ENCODE measurements at regions not wholly inside any gene's neighbourhood (a gene's known extent, or its start where the extent isn't known, plus 50 kb on each side); places are given as distances from the start of the nearest gene placed in this dataset.

DNA sequence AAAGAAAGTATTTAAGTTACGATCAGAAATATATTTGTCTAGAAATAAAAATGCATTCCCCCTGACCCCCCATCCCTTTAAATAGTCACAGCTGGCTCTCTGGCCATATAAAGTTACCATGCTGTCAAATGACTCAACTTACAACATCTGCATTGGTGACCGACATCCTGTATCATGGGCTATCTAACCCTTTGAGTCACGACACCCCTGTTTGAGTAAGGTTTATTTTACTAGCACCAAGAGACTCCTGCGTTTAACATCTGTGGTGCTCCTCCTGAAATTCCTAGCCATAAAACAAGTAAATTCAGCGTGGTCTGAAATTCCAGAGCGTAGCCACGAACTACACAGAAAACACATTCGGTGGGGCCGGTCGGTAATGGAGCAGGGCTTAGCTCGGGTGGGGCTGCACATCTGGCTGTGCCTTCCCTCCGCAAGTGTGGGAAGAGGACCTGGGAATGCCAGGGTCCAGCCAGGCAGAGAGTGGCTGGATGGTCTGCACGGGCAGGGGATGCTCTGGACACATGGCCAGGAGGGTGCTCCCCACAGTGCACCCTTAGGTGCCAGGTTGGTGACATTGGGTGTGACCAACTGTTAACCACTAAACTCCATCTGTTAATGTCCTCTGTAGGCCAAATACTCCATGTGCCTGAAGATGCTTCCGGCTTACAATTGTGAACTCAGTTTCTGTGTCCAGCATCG is 53.0 kb upstream of the CLDN14 start:
- no peak overlapping the region for H2AFZ ChIP-seq (ENCODE audit: low read depth)
- no peaks in the 10 kb centered on the region for H3K9me2 ChIP-seq
- H3F3A ChIP-seq (replicated peaks; ENCODE audit: insufficient read depth): no peaks in the 10 kb centered on the region
- TF ChIP-seq YY1 (IDR thresholded peaks at IDR 0.05; ENCODE audit: low read depth): no peak
- TF ChIP-seq POLR2AphosphoS5 (IDR thresholded peaks at IDR 0.05; ENCODE audit: low read depth, low read length): no peak
- no peak for TF ChIP-seq EP300 (IDR thresholded peaks at IDR 0.05; ENCODE audit: borderline replicate concordance in 1 of 2, low read depth in 1 of 2, low read length in 1 of 2)
- no peak for TF ChIP-seq SIN3A (IDR thresholded peaks at IDR 0.05; ENCODE audit: borderline replicate concordance, low read depth, low read length)
- TF ChIP-seq FOXM1 (IDR thresholded peaks at IDR 0.05; ENCODE audit: low read depth): no peak
- TF ChIP-seq, protein P1, sequence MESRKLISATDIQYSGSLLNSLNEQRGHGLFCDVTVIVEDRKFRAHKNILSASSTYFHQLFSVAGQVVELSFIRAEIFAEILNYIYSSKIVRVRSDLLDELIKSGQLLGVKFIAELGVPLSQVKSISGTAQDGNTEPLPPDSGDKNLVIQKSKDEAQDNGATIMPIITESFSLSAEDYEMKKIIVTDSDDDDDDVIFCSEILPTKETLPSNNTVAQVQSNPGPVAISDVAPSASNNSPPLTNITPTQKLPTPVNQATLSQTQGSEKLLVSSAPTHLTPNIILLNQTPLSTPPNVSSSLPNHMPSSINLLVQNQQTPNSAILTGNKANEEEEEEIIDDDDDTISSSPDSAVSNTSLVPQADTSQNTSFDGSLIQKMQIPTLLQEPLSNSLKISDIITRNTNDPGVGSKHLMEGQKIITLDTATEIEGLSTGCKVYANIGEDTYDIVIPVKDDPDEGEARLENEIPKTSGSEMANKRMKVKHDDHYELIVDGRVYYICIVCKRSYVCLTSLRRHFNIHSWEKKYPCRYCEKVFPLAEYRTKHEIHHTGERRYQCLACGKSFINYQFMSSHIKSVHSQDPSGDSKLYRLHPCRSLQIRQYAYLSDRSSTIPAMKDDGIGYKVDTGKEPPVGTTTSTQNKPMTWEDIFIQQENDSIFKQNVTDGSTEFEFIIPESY (IDR thresholded peaks at IDR 0.05; ENCODE audit: borderline replicate concordance, low read depth): no peak
- no peak for TF ChIP-seq REST (IDR thresholded peaks at IDR 0.05; ENCODE audit: low read depth, low read length)
- no peak for TF ChIP-seq NRF1 (IDR thresholded peaks at IDR 0.05; ENCODE audit: low read depth, low read length)
- no peak for TF ChIP-seq GABPA (IDR thresholded peaks at IDR 0.05; ENCODE audit: low read depth)
- TF ChIP-seq MXI1 (IDR thresholded peaks at IDR 0.05; ENCODE audit: low read depth, low read length): no peak
- TF ChIP-seq ELF1 (IDR thresholded peaks at IDR 0.05): no peak
- TF ChIP-seq TCF12 (IDR thresholded peaks at IDR 0.05): no peak
- no peak for TF ChIP-seq CHD2 (IDR thresholded peaks at IDR 0.05; ENCODE audit: low read length, partially characterized antibody)
- TF ChIP-seq JUND (IDR thresholded peaks at IDR 0.05): no peak
- TF ChIP-seq SMC3 (IDR thresholded peaks at IDR 0.05; ENCODE audit: low read depth, low read length): no peak
- no peak for TF ChIP-seq RXRA (IDR thresholded peaks at IDR 0.05; ENCODE audit: borderline replicate concordance, low read depth)
- TF ChIP-seq, protein P2, sequence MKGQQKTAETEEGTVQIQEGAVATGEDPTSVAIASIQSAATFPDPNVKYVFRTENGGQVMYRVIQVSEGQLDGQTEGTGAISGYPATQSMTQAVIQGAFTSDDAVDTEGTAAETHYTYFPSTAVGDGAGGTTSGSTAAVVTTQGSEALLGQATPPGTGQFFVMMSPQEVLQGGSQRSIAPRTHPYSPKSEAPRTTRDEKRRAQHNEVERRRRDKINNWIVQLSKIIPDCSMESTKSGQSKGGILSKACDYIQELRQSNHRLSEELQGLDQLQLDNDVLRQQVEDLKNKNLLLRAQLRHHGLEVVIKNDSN (IDR thresholded peaks at IDR 0.05; ENCODE audit: borderline replicate concordance, low read depth): no peak
- TF ChIP-seq RFX5 (IDR thresholded peaks at IDR 0.05; ENCODE audit: low read length): no peak
- no peak for TF ChIP-seq GATA2 (CRISPR knock-in tag; IDR thresholded peaks at IDR 0.05)
- TF ChIP-seq EZH2phosphoT487 (IDR thresholded peaks at IDR 0.05; ENCODE audit: borderline replicate concordance, low read depth): no peak
- peaks cover 51% of the 10 kb centered on the region for H3K27me3 ChIP-seq (ENCODE audit: insufficient read depth)
- DNase-seq: no peak
- POLR2A ChIA-PET: no interaction called here
- H3K4me1 ChIP-seq (ENCODE audit: control insufficient read depth in 1 of 2, insufficient read depth in 2 of 2, low read depth in 1 of 2, low read length in 1 of 2): no peaks in the 10 kb centered on the region; a peak in 1 of 4 replicates
- H3K4me3 ChIP-seq (ENCODE audit: low read depth in 2 of 2, low read length in 1 of 2): no peak overlapping the region
- no peak overlapping the region for H3K9ac ChIP-seq
- CTCF ChIA-PET: no interaction called here
- no peaks in the 10 kb centered on the region for H3K36me3 ChIP-seq (replicated peaks in 1 of 2; ENCODE audit: control insufficient read depth in 1 of 2, insufficient read depth in 2 of 2, low read length in 1 of 2)
- no peak overlapping the region for H3K4me2 ChIP-seq
- H4K20me1 ChIP-seq (ENCODE audit: insufficient read depth): no peaks in the 10 kb centered on the region
- H3K79me2 ChIP-seq (ENCODE audit: insufficient read depth): no peaks in the 10 kb centered on the region
- WGBS (ENCODE audit: low lambda C conversion rate): 78% methylated on average over 13 of the region's 15 CpGs
- H3K27ac ChIP-seq (ENCODE audit: low read depth in 2 of 2, low read length in 1 of 2): no peak overlapping the region
- H3K9me3 ChIP-seq: no peaks in the 10 kb centered on the region
